ENCODE measurements at regions not wholly inside any gene's neighbourhood (a gene's known extent, or its start where the extent isn't known, plus 50 kb on each side); places are given as distances from the start of the nearest gene placed in this dataset.
A peak's percentile ranks its signal among the peaks of the same experiment; 100 is the strongest.

GRCh38 chr15:93451822-93452221 lies 362.8 kb upstream of the RGMA start:
- WGBS (ENCODE audit: extremely low coverage, insufficient coverage, insufficient read length), result no CpG with 5 or more reads among the region's 2 CpGs
- Histone ChIP-seq H4K8ac (ENCODE audit: low read depth, low read length) (no peak overlapping the region), H2BK120ac (ENCODE audit: insufficient read depth, low read length, poor library complexity) (no peak overlapping the region), H4K12ac (ENCODE audit: low read depth, low read length) (no peak overlapping the region), H3K4me2 (ENCODE audit: low read length) (no peak overlapping the region), H3K4ac (ENCODE audit: low read depth, low read length) (no peak overlapping the region), H4K91ac (ENCODE audit: low read depth, low read length) (no peak overlapping the region), H3K9me3 (ENCODE audit: insufficient read depth, low read depth, low read length) (no peaks in the 10 kb centered on the region), H3K9ac (ENCODE audit: low read length) (no peak overlapping the region), H3K18ac (ENCODE audit: low read length) (no peak overlapping the region), H2BK5ac (ENCODE audit: low read depth, low read length, poor library complexity) (no peak overlapping the region), H2BK12ac (ENCODE audit: low read length) (no peak overlapping the region), H3K79me1 (ENCODE audit: low read length) (no peaks in the 10 kb centered on the region), H2AFZ (ENCODE audit: insufficient read depth, low read length, poor library complexity) (no peak overlapping the region), H3K36me3 (ENCODE audit: control insufficient read depth in 1 of 2, insufficient read depth in 2 of 2, low read length in 2 of 2) (no peaks in the 10 kb centered on the region), H3K79me2 (ENCODE audit: control insufficient read depth, insufficient read depth, low read length, poor library complexity) (no peaks in the 10 kb centered on the region), H3K27ac (ENCODE audit: low read depth, low read length) (no peak overlapping the region), H3K14ac (ENCODE audit: low read length) (no peak overlapping the region), H3K23ac (ENCODE audit: low read length) (no peak overlapping the region), H3K4me3 (ENCODE audit: low read depth, low read length) (no peak overlapping the region), H3K27me3 (ENCODE audit: insufficient read depth, low read length) (no peaks in the 10 kb centered on the region), H3K4me1 (ENCODE audit: control insufficient read depth in 1 of 2, insufficient read depth in 2 of 2, low read length in 2 of 2) (no peaks in the 10 kb centered on the region), H2AK5ac (ENCODE audit: low read length) (no peak overlapping the region)
- DNase-seq, result peak; percentile 26 to 73

- no peaks in the 10 kb centered on the region for H3K79me2 ChIP-seq (ENCODE audit: control insufficient read depth, insufficient read depth, low read length, poor library complexity)
- no peak overlapping the region for H3K14ac ChIP-seq (ENCODE audit: low read length)
- H2AK5ac ChIP-seq (ENCODE audit: low read length), result no peak overlapping the region
- no peak overlapping the region for H3K27ac ChIP-seq (ENCODE audit: low read depth, low read length)
- H3K36me3 ChIP-seq (ENCODE audit: control insufficient read depth in 1 of 2, insufficient read depth in 2 of 2, low read length in 2 of 2), result no peaks in the 10 kb centered on the region
- H4K91ac ChIP-seq (ENCODE audit: low read depth, low read length), result no peak overlapping the region
- H3K4me2 ChIP-seq (ENCODE audit: low read length), result no peak overlapping the region
- no peak overlapping the region for H3K23ac ChIP-seq (ENCODE audit: low read length)
- no peak overlapping the region for H2BK5ac ChIP-seq (ENCODE audit: low read depth, low read length, poor library complexity)
- no peak for DNase-seq
- no peak overlapping the region for H2AFZ ChIP-seq (ENCODE audit: insufficient read depth, low read length, poor library complexity)
- H3K79me1 ChIP-seq (ENCODE audit: low read length), result no peaks in the 10 kb centered on the region
- H3K4ac ChIP-seq (ENCODE audit: low read depth, low read length), result no peak overlapping the region
- H3K9me3 ChIP-seq (ENCODE audit: insufficient read depth, low read depth, low read length), result no peaks in the 10 kb centered on the region
- H4K8ac ChIP-seq (ENCODE audit: low read depth, low read length), result no peak overlapping the region
- no peaks in the 10 kb centered on the region for H3K4me1 ChIP-seq (ENCODE audit: control insufficient read depth in 1 of 2, insufficient read depth in 2 of 2, low read length in 2 of 2)
- WGBS (ENCODE audit: extremely low coverage, insufficient coverage, insufficient read length), result no CpG with 5 or more reads among the region's 6 CpGs
- H3K27me3 ChIP-seq (ENCODE audit: insufficient read depth, low read length), result no peaks in the 10 kb centered on the region
- no peak overlapping the region for H2BK12ac ChIP-seq (ENCODE audit: low read length)
- H2BK120ac ChIP-seq (ENCODE audit: insufficient read depth, low read length, poor library complexity), result no peak overlapping the region
- no peak overlapping the region for H3K9ac ChIP-seq (ENCODE audit: low read length)
- H4K12ac ChIP-seq (ENCODE audit: low read depth, low read length), result no peak overlapping the region
- no peak overlapping the region for H3K4me3 ChIP-seq (ENCODE audit: low read depth, low read length)
- H3K18ac ChIP-seq (ENCODE audit: low read length), result no peak overlapping the region
These were observed 362.3 kb upstream of the RGMA start for GRCh38 chr15:93451265-93451664.

GRCh38 chr15:93449798-93450197 lies 360.8 kb upstream of the RGMA start:
- H2BK12ac ChIP-seq (ENCODE audit: low read length), result no peak overlapping the region
- no peaks in the 10 kb centered on the region for H3K79me1 ChIP-seq (ENCODE audit: low read length)
- no peaks in the 10 kb centered on the region for H3K27me3 ChIP-seq (ENCODE audit: insufficient read depth, low read length)
- H3K9ac ChIP-seq (ENCODE audit: low read length), result no peak overlapping the region
- H3K4me1 ChIP-seq (ENCODE audit: control insufficient read depth in 1 of 2, insufficient read depth in 2 of 2, low read length in 2 of 2), result no peaks in the 10 kb centered on the region
- no peak overlapping the region for H4K91ac ChIP-seq (ENCODE audit: low read depth, low read length)
- no peak overlapping the region for H2AK5ac ChIP-seq (ENCODE audit: low read length)
- H3K4me3 ChIP-seq (ENCODE audit: low read depth, low read length), result no peak overlapping the region
- no peak overlapping the region for H3K18ac ChIP-seq (ENCODE audit: low read length)
- H4K12ac ChIP-seq (ENCODE audit: low read depth, low read length), result no peak overlapping the region
- H3K14ac ChIP-seq (ENCODE audit: low read length), result no peak overlapping the region
- no peak overlapping the region for H2BK120ac ChIP-seq (ENCODE audit: insufficient read depth, low read length, poor library complexity)
- H3K23ac ChIP-seq (ENCODE audit: low read length), result no peak overlapping the region
- H2AFZ ChIP-seq (ENCODE audit: insufficient read depth, low read length, poor library complexity), result no peak overlapping the region
- H2BK5ac ChIP-seq (ENCODE audit: low read depth, low read length, poor library complexity), result no peak overlapping the region
- no peak for DNase-seq
- no peak overlapping the region for H4K8ac ChIP-seq (ENCODE audit: low read depth, low read length)
- no peaks in the 10 kb centered on the region for H3K36me3 ChIP-seq (ENCODE audit: control insufficient read depth in 1 of 2, insufficient read depth in 2 of 2, low read length in 2 of 2)
- H3K4me2 ChIP-seq (ENCODE audit: low read length), result no peak overlapping the region
- H3K79me2 ChIP-seq (ENCODE audit: control insufficient read depth, insufficient read depth, low read length, poor library complexity), result no peaks in the 10 kb centered on the region
- H3K9me3 ChIP-seq (ENCODE audit: insufficient read depth, low read depth, low read length), result no peaks in the 10 kb centered on the region
- no peak overlapping the region for H3K27ac ChIP-seq (ENCODE audit: low read depth, low read length)
- H3K4ac ChIP-seq (ENCODE audit: low read depth, low read length), result no peak overlapping the region
- WGBS (ENCODE audit: extremely low coverage, insufficient coverage, insufficient read length), result no CpG with 5 or more reads among the region's 2 CpGs

GRCh38 chr15:93438310-93438709 lies 349.3 kb upstream of the RGMA start:
- Histone ChIP-seq H3K4me1 (ENCODE audit: control insufficient read depth in 1 of 2, insufficient read depth in 2 of 2, low read length in 2 of 2) (no peaks in the 10 kb centered on the region), H2BK5ac (ENCODE audit: low read depth, low read length, poor library complexity) (no peak overlapping the region), H3K4me2 (ENCODE audit: low read length) (no peak overlapping the region), H3K4ac (ENCODE audit: low read depth, low read length) (no peak overlapping the region), H3K23ac (ENCODE audit: low read length) (no peak overlapping the region), H3K9me3 (ENCODE audit: insufficient read depth, low read depth, low read length) (no peaks in the 10 kb centered on the region), H3K27me3 (ENCODE audit: insufficient read depth, low read length) (no peaks in the 10 kb centered on the region), H4K91ac (ENCODE audit: low read depth, low read length) (no peak overlapping the region), H4K8ac (ENCODE audit: low read depth, low read length) (no peak overlapping the region), H2AFZ (ENCODE audit: insufficient read depth, low read length, poor library complexity) (no peak overlapping the region), H2BK120ac (ENCODE audit: insufficient read depth, low read length, poor library complexity) (no peak overlapping the region), H2BK12ac (ENCODE audit: low read length) (no peak overlapping the region), H3K79me1 (ENCODE audit: low read length) (no peaks in the 10 kb centered on the region), H3K27ac (ENCODE audit: low read depth, low read length) (no peak overlapping the region), H4K12ac (ENCODE audit: low read depth, low read length) (no peak overlapping the region), H3K18ac (ENCODE audit: low read length) (no peak overlapping the region), H3K4me3 (ENCODE audit: low read depth, low read length) (no peak overlapping the region), H3K79me2 (ENCODE audit: control insufficient read depth, insufficient read depth, low read length, poor library complexity) (no peaks in the 10 kb centered on the region), H3K14ac (ENCODE audit: low read length) (no peak overlapping the region), H2AK5ac (ENCODE audit: low read length) (no peak overlapping the region), H3K9ac (ENCODE audit: low read length) (no peak overlapping the region), H3K36me3 (ENCODE audit: control insufficient read depth in 1 of 2, insufficient read depth in 2 of 2, low read length in 2 of 2) (no peaks in the 10 kb centered on the region)
- no CpG with 5 or more reads among the region's 4 CpGs for WGBS (ENCODE audit: extremely low coverage, insufficient coverage, insufficient read length)
- no peak for DNase-seq

Measured in trophoblast cell (in vitro differentiated cells and primary cell).